Non-pigmented ciliary epithelial cell (primary cell): ENCODE measurements at regions not wholly inside any gene's neighbourhood (a gene's known extent, or its start where the extent isn't known, plus 50 kb on each side); places are given as distances from the start of the nearest gene placed in this dataset.
"Not testable (repeated sequence)": the region's sequence is repeated elsewhere in the genome, so short reads cannot be mapped to it uniquely, and the experiment has no call there.

Source experiments
- DNase-seq: peaks from one replicate; pipeline ENCODE4 v3.0.0-alpha.2; 2010; ENCODE audit warnings: low read depth

DNA sequence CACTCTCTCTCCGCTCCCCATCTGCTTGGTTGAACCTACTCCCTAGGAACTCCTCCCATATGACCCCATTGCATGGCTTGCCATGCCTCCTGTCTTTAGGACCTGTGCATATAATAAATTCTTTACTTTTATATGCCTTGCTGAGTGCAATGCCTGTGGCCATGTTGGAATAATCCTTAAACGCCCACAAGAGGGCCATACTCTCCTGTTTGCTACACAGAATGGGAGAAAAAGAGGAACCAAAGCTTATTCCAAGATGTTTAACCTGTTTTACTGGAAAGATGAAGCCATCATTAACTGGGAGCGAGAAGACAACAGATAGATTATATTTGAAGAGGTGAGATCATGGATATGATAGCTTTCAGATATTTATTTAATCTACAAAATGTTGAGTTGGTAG, 1097.8 kb downstream of the NAALADL2 start:
- DNase-seq = no peak

DNA sequence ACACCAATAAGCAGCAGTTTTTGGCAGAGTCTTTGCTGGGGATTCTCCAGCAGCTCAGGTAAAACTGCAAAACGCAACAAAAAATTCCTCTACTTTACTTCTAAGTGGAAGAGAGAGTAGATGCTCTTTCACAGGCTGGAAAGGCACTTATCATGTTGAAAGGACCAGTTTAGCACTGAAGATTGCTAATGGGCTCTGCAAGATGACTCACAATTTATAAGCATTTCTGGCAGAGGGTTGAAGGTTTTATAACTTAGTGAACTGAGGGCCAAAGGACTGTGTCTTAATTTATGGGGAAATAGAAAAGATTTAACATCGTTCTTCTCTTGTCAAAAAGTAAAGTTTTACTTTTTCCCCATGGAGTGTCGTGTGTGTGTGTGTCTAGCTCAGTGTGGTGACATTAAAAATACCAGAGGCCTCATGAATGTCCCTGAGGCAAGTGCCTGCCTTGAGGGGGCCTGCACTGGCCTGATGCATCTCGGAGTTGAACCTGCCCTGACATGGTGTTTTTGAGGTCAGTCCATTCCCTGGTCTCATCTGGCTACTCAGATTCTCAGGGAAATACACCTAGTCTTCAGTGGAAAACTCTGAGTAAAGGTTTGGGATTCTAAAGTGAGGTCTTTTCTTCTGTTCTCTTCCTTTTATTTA, 1092.0 kb downstream of the NAALADL2 start:
- no peak for DNase-seq

DNA sequence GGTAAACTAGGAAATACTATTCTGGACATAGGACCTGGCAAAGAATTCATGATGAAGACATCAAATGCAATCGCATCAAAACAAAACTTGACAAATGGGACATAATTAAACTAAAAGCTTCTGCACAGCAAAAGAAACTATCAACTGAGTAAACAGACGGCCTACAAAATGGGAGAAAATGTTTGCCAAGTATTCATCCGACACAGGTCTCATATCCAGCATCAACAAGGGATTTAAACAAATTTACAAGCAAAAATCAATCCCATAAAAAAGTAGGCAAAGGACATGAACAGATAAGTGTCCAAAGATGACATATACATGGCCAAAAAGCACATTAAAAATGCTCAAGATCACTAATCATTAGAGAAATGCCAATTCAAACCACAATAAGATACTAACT, 1088.9 kb downstream of the NAALADL2 start:
- no peak for DNase-seq

DNA sequence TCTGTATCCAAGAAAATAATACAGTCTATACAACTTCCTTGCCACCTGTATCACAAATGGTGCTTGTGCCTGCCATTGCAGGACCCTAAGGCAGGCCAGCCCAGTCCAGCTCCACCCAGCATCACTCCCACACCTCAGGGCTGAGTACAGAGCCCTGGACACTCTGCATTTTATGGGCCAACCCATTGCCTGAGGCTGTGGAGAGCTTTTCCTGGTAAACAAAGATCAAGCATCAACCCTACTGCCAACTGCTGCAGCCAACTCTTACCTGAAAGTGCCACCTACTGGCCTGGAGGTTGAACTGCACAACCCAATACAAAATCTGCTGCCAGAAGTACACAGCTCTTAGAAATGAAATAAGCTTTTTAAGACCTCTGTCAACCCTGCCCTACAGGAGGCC, 1082.2 kb downstream of the NAALADL2 start:
- DNase-seq = no peak

DNA sequence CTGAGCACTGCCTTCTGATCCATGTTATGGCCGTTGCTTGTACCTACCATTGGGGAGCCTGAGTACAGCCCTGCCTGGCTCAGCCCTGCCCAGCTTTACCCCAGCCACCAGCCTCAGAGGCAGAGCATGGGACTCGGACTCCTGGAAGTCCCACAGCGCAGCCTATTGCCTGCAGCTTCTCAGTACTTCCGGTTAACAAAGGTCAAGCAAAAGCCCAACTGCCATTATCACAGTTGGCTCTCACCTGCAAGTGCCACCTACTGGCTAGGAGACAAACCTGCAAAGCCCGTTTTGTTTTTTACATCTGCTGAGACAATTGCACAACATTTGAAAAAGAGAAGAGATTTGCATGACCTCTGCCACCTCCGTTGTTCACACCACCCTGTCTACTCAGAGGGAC, 1081.7 kb downstream of the NAALADL2 start:
- no peak for DNase-seq

DNA sequence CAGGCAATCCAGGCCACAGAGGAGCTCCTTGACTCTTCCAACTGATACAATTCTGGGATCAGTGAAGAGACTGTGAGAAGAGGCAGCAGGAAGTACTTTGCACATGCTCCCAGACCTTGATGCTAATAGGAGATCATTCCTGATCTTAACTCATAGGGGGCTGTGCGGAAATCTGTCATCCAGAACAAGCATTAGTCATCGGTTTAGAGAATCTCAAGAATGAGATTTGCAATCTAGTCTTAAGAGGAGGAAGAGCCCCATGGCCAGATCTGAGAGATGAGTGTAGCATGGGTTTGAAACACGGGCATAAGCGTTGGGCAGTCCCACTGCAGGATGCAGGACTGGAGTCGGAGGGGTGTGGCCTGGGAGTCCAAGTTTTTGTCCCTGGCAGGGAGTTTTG, 1081.1 kb downstream of the NAALADL2 start:
- DNase-seq = peak; percentile 28

DNA sequence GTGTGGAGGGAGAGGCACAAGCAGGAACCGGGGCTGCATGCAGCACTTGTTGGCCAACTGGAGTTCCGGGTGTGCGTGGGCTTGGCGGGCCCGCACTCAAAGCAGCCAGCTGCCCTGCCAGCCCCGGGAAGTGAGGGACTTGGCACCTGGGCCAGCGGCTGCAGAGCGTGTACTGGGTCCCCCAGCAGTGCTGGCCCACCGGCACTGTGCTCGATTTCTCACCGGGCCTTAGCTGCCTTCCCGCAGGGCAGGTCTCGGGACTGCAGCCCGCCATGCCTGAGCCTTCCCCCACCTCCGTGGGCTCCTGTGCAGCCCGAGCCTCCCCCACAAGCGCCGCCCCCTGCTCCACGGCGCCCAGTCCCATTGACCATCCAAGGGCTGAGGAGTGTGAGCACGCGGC, 1078.2 kb downstream of the NAALADL2 start:
- not testable (repeated sequence) for DNase-seq

DNA sequence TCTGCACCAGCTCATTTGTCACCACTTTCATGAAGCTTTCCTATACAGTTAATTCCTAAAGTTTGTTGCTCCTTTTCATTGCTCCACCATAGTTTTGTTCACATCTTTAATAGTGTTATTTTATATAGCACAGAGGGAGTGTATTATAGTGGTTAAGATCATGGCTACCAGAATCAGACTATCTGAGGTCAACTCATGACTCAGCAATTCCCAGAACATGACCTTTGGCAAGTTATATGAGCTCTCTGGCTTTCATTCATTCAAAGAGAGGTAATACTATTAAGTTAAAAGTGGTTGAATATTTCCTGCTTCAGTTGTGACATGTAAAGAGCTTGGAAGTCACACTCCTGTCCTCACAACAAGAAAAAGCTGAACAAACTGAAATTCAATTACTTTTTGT, 1073.5 kb downstream of the NAALADL2 start:
- no peak for DNase-seq

DNA sequence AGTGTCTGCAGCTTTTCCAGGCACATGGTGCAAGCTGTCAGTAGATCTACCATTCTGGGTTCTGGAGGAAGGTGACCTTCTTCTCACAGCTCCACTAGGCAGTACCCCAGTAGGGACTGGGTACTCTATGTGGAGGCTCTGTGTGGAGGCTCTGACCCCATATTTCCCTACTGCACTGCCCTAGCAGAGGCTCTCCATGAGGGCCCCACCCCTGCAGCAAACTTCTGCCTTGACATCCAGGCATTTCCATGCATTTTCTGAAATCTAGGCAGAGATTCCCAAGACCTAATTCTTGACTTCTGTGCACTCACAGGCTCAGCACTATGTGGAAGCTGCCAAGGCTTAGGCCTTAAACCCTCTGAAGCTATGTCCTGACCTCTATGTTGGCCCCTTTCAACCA, 1060.0 kb downstream of the NAALADL2 start:
- no peak for DNase-seq

DNA sequence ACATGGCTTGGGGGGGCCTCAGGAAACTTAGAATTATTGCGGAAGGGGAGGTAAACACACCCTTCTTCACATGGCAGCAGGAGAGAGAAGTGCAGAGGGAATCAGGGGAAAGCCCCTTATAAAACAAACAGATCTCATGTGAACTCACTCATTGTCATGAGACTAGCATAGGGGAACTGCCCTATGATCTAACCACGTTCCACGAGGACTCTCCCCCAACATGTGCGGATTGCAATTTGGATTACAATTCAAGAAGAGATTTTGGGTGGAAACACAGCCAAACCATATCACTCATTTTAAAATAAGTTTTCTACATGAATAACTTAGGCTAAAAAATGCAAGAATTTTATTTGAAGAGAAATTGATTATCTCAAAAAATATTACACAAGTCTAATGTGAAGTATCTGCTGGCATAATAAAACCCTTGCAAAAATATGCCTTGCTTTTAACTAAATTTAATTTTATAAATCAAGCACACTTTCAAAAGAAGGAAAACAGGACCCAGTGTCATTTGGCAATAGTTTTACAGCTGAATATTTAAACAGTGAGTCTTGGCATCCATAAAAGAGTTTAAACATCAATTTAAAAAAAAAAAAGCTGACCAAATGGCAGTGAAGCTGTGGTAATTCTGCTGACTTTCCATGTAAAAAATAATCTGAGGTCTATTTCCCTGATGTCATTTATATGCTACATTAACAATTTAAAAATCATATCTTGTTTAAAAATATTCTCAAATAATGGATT, 1057.2 kb downstream of the NAALADL2 start:
- DNase-seq = no peak

DNA sequence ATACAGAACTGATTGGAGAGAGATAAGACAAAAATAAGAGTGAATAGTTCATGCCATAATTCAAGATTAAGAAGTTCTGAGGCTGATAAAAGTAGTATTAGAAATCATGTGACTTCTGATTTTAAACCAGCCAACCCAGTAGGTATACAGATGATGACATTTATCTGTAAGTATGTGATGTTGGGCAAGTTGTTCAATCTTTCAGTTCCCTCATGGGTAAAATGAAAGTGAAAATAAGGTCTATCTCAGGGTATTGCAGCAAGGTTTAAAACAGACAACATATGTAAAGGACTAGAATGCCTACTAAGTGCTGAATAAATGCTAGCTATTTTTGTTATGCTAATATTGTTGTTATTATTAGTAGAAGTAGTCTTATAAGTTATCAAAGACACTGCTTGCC, 1055.7 kb downstream of the NAALADL2 start:
- DNase-seq = no peak

DNA sequence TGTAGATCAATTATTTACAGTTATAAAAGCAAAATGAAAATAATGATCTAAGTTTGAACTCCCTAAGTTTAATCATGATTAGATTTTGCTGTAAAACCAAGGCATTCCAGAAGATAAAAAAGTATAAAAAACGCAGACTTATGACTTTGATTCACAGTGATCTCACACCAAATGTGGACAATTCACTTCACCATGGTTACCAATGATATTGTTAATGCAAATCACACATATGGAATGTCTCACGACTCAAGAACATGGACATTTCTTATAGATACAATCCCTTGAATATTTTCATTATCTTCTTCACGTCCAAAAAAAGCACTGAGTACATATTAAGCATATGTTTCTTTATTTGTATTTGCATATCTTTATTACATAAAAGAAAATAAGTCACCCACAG, 1054.2 kb downstream of the NAALADL2 start:
- no peak for DNase-seq

DNA sequence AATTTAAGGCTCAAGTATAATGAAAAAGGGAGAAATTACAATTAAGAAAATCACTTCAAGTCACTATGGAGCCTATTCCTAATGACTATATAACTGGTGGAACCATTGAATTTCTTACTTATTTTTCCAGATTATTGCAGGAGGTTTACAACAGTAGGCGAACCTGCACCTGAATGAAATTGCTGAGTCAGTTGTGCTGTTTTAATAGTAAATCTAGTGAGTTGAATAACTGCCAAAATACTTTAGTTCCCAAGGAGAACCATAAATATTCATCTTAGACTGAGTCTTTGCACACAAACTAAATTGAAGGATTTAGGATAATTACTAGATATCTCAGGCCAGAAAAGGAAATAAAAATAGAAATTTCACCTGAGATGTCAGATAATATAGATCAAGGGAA, 1052.8 kb downstream of the NAALADL2 start:
- DNase-seq = no peak

DNA sequence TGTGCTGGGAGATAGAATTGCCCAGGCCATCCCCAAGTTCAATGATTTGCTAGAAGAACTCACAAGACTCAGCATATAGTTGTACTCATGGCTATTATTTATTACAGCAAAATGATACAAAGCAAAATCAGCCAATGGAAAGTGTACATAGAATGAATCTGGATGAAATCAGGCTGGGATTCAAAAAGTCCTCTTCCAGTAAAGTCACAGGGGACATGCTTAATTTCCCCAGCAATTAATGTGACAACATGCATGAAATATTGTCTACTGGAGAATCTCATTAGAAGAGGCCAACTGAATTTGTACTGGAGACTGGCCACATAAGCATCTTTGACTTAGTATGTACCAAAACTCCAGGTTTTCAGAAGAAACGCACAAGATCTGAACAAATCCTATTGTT, 1043.1 kb downstream of the NAALADL2 start:
- no peak for DNase-seq

DNA sequence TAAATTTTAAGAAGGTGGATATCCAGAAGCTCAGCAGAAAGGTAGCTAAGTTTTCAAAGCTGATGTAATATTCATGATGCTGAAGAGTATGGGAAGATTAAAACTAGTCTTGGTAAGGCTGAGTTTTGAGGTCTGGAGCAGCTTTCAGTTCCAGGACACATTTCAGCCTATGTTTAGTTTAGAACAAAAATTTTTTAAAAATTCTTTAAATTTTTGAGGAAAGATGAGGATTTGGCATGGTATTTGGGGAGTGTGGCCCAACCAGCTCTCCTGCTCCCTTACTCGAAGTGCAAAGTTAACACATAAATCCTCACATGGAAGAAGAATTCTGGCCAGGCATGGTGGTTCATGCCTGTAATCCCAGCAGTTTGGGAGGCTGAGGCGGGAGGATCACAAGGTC, 1039.1 kb downstream of the NAALADL2 start:
- DNase-seq = no peak

DNA sequence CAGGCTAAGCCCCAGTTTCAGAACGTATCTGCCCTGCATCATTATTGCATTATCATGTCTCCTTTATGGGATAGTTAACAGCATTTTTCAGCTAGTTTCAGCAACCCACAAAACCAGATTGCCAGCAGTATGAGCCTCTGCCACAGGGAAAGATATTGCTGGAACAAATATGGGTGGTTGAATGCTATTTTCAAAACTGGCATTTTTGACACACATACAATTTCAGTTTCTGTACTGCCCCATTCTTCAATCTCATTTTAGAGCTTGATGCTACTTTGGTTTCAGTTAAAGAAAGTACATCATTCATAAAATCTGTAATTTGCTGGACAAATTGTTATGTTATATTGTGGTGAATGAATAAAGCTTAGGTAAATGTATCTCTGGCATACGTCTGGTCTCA, 1037.5 kb downstream of the NAALADL2 start:
- no peak for DNase-seq

DNA sequence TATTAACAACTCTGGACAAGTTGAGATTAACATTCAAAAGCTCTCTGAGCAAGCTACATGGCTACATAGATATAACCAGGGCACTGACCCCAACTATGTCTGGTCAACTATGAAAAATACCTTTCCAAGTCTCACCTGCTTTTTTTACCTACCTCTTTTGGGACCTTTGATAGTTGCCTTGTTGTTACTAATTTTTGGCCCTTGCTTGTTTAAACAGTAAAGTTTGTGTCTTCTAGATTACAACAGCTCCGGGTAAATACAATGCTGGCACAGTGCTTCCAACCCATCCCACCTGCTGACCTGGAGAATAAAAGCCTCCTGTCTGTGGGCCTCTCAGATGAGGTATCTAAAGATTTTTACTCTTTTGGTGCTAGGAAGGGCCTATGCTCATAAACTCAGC, 1036.6 kb downstream of the NAALADL2 start:
- no peak for DNase-seq

DNA sequence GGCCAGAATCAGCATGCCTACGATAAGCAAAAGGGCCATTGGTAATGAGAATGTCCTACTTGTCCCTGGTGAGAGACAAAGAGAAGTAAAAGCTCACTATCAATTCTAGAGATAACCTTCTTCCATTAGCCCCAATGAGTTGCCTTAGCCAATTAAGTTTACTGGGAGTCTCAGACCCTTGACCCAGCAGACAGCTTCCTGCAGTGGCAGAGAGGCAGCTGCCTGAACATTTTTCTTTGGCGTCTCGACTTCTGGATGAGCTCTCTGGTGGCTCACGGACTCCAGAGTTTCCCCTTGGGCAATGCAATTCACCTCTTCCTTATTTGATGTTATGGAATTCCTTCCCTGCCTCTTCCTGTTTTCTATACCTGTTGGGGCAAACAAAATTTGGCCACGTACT, 1034.4 kb downstream of the NAALADL2 start:
- no peak for DNase-seq

DNA sequence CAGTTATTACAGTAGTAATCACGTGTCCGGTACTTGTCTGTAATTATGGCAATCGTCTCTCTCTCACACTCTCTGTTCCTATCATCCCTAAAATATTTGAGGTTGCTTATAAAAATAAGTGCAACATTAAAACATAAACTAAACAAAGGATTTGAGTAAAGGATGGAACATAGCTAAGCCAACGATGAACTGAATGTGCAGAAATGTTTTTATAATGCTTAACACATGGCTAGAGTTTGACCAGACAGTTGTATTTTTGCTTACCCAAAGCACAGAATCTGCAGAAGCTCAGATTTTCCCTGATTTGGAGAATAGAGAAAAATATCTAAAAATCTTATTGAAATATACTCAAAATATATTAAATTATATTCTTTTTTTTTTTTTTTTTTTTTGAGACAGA, 1030.9 kb downstream of the NAALADL2 start:
- no peak for DNase-seq

DNA sequence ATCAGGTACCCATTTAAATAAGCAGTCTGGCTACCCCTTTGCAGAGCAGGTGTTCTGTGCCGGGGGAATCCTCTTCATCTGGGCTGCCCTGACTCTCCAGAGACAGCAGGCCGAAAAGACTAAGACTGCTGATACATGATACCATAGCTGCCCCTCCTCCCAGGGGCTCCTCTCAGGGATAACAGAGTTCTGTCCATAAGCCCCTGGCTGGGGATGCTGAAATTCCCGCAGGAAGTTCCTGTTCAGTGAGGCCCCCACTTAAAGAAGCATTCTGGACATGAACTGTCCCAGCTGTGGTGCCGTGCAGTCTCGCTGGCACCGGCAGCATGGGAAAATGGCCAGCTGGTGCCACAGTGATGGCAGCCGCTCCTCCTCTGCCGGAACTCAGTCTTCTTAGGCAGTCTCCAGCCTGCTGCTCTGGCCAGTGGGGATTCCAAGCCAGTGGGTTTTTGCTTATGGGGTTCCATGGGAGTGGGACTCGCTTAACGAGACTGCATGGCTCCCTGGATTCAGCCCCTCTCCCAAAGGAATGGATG, 1026.2 kb downstream of the NAALADL2 start:
- no peak for DNase-seq

DNA sequence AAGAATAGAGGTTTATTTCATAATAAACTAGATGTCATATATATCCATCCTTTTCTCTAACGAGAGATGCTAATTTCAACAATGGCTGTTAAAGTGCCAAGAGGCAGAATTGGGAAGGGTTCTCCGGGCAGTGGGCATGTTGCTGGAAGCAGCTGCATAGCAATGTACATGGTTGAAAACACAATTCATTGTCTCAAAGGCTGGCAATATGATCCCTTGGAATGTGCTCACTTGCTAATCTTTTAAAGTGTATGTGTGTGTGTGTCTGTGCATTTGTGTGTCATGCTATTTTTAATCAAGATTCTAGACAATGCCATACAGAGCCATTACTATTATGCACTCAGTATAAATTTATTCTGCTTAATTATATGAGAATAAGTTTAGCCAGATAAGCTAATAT, 1020.3 kb downstream of the NAALADL2 start:
- no peak for DNase-seq

DNA sequence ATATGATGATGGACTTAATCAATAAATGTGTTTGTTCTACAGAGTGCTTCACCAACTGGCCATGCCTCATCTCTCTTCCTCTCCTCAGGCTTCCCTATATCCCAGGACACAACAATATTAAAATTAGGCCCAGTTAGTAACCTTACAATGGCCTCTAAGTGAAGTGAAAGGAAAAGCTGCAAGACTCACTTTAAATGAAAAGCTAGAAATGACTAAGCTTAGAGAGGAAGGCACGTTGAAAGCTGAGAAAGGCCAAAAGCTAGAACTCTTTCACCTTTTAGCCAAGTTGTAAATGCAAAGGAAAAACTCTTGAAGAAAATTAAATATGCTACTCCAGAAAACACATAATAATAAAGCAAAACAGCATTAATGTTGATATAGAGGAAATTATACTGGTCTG, 1010.3 kb downstream of the NAALADL2 start:
- DNase-seq = no peak

DNA sequence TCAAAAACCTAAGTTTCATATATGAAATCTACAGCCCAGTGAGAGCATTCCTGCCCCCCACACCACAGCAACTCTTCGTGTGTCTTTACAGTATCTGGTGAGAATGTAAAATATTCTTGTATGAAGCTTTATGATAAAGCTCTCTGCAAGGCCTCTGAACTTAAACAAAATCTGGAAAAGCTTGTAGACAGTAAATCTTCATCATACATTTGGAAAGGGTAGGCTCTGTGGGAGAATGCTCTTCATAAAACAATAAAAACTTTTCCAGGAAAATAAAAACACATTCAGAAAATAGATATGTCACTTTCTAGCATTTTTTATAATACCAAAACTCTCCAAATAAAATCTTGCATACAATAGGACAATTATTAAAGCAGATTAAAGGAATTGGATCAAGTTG, 1009.5 kb downstream of the NAALADL2 start:
- DNase-seq = no peak

DNA sequence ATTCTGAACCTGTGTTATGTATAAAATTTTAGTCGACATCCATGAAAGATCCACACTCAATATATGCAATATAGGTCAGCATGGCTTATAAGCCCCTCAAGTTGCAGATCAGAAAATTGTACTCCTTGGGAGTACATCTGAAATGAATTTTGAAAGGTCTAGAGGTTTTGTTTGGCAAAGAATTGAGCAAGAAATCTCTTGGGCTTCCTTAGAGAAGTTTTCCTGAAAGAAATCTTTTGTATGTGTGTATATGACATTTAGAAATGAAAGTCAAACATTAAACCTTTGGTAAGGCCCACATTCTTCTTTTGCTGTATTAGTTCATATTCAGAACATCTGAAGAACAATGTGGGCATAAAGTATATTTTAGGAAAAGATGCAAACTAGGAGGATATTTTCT, 1006.6 kb downstream of the NAALADL2 start:
- DNase-seq = no peak
